ENCODE measurements at regions not wholly inside any gene's neighbourhood (a gene's known extent, or its start where the extent isn't known, plus 50 kb on each side); places are given as distances from the start of the nearest gene placed in this dataset.
"Not testable (repeated sequence)": the region's sequence is repeated elsewhere in the genome, so short reads cannot be mapped to it uniquely, and the experiment has no call there.

GRCh38 chr7:65763114-65763513, 109.8 kb upstream of the VKORC1L1 start:
- not testable (repeated sequence) for TF ChIP-seq POLR2A (IDR thresholded peaks at IDR 0.05; ENCODE audit: low read depth, low read length); TAF1 (IDR thresholded peaks at IDR 0.05; ENCODE audit: borderline replicate concordance, low read depth, low read length)
